HFFc6 (cell line): ENCODE measurements at regions not wholly inside any gene's neighbourhood (a gene's known extent, or its start where the extent isn't known, plus 50 kb on each side); places are given as distances from the start of the nearest gene placed in this dataset.

Experiments used
- DNase-seq: peaks from one replicate; pipeline ENCODE4 v3.0.0-alpha.2; 2018
- H3K27ac Mint-ChIP-seq: 2 replicates; pipeline ENCODE4 v1.8.0; 2020; ENCODE audit warnings: mild to moderate bottlenecking, mixed read lengths
- H3K27me3 Mint-ChIP-seq: 2 replicates; pipeline ENCODE4 v1.8.0; 2021; ENCODE audit warnings: mild to moderate bottlenecking, moderate library complexity, mixed read lengths; ENCODE audit not compliant: insufficient read depth
- H3K36me3 Mint-ChIP-seq: 2 replicates; pipeline ENCODE4 v1.8.0; 2021; ENCODE audit warnings: low read depth, mixed read lengths
- H3K4me1 Mint-ChIP-seq: 2 replicates; pipeline ENCODE4 v1.8.0; 2020; ENCODE audit warnings: low read depth, mixed read lengths
- H3K4me3 Mint-ChIP-seq: 2 replicates; pipeline ENCODE4 v1.8.0; 2020; ENCODE audit warnings: mild to moderate bottlenecking, moderate library complexity, mixed read lengths
- H3K9me3 Mint-ChIP-seq: 2 replicates; pipeline ENCODE4 v1.8.0; 2020; ENCODE audit warnings: mild to moderate bottlenecking, mixed read lengths
- CTCF ChIP-seq: fragments of 200-600 bp; sonication (generic); IDR thresholded peaks from 2 replicates; pipeline ENCODE4 v1.5.0; 2021; ENCODE audit warnings: antibody characterized with exemption, mild to moderate bottlenecking

- Mint-ChIP-seq H3K27me3 (no peaks in the 10 kb centered on the region; the same call in 1 of the 2 replicates), H3K36me3 (no peaks in the 10 kb centered on the region), H3K4me1 (no peaks in the 10 kb centered on the region), H3K27ac (no peak overlapping the region), H3K4me3 (no peak overlapping the region), H3K9me3 (peaks cover 45% of the 10 kb centered on the region)
- TF ChIP-seq CTCF = no peak
- DNase-seq = no peak
These were observed 1183.7 kb upstream of the NXPH2 start for GRCh38 chr2:139963863-139964355.

DNA sequence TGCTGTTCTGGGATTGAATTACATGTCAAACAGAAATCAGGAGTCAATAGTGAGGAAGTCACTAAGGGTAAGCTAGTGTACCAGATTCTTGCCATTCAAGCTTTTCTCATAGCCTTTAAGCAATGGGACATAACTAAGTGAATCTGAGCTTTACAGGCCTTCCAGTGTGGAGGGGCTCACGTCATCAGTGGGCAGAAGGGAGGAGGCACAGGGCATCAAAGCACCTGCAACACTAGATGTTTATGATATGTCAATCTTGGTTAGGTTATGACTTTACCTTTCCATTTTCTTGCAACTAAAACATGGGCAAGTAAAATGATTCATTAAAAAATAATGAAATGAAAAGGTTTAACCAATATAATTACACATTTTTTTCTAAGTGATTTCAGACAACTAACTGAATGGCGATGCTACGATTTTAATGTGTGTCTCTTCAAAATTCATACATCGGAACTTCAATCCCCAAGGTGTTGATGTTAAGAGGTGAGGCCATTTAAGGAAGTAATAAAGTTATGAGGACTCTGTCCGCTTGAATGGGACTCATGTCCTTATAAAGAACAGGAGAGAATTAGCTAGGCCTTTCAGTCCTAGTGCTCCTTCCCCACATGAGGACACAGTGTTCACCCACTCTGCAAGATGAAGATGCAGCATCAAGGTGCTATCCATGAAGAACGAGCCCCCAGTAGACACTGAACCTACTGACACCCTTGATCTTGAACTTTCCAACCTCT lies 1169.2 kb upstream of the NXPH2 start:
- H3K27ac Mint-ChIP-seq = no peak overlapping the region
- H3K9me3 Mint-ChIP-seq = peaks cover 48% of the 10 kb centered on the region
- H3K36me3 Mint-ChIP-seq = 0 out of 2 replicates have a peak, but pooled peaks cover 8% of the 10 kb centered on the region
- H3K27me3 Mint-ChIP-seq = no peaks in the 10 kb centered on the region
- no peak for DNase-seq
- TF ChIP-seq CTCF = no peak
- H3K4me3 Mint-ChIP-seq = no peak overlapping the region
- H3K4me1 Mint-ChIP-seq = no peaks in the 10 kb centered on the region

DNA sequence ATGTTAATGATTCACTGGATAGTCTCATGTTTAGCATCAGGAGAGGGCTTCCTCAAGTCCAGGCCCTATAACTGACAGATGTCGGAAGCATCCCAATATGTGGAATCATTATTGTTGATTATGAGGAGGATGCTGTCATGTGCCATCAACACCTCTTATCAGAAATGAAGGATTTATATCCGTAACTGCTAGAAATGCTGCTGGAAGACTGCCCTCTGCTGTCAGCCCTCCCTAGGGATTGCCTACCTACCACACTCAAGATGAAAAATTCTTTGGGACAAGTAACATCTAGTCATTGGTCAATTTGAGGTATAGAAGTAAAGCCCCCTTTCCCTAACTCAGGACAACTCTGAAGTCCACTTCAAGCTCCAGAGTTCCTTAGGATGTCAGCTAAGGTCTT lies 1166.5 kb upstream of the NXPH2 start:
- 0 out of 2 replicates have a peak, but pooled peaks cover 8% of the 10 kb centered on the region for H3K36me3 Mint-ChIP-seq
- no peak for DNase-seq
- no peaks in the 10 kb centered on the region for H3K4me1 Mint-ChIP-seq
- no peak overlapping the region for H3K27ac Mint-ChIP-seq
- H3K4me3 Mint-ChIP-seq = no peak overlapping the region
- no peaks in the 10 kb centered on the region for H3K27me3 Mint-ChIP-seq
- TF ChIP-seq CTCF = no peak
- peaks cover 65% of the 10 kb centered on the region for H3K9me3 Mint-ChIP-seq

DNA sequence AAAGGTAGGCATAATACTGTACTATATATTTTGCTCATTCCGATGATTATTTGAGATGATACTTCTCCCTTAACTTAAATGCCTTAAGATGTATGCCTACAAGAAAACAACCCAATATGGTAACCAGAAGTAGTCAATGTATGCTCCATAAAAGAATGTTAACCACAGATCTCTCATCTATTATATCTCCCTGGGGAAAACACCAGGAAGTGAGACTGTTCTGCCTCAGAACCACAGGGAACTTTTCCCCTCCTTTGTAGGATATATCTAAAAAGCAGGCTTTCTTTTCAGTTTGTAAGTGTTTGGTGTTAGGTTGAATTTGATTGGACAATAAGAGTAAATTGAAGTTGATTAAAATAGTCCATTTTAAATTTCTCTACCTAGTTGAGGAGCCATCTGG lies 1160.5 kb upstream of the NXPH2 start:
- Mint-ChIP-seq H3K9me3 (peaks cover 45% of the 10 kb centered on the region), H3K36me3 (no peaks in the 10 kb centered on the region), H3K27me3 (no peaks in the 10 kb centered on the region), H3K4me1 (no peaks in the 10 kb centered on the region), H3K27ac (no peak overlapping the region), H3K4me3 (no peak overlapping the region)
- no peak for DNase-seq
- no peak for TF ChIP-seq CTCF

GRCh38 chr2:139925903-139926302 lies 1145.7 kb upstream of the NXPH2 start:
- Mint-ChIP-seq H3K36me3 (no peaks in the 10 kb centered on the region), H3K9me3 (peaks cover 20% of the 10 kb centered on the region), H3K4me3 (no peak overlapping the region), H3K4me1 (no peaks in the 10 kb centered on the region), H3K27ac (no peak overlapping the region), H3K27me3 (no peaks in the 10 kb centered on the region)
- TF ChIP-seq CTCF = no peak
- DNase-seq = no peak
